Stimulated activated CD4-positive, alpha-beta T cell treated with anti-CD3 and anti-CD28 coated beads, Interleukin-4, amount 100 ng/mL, for 48 hours (primary cell): ENCODE measurements at regions not wholly inside any gene's neighbourhood (a gene's known extent, or its start where the extent isn't known, plus 50 kb on each side); places are given as distances from the start of the nearest gene placed in this dataset.
"Not testable (repeated sequence)": the region's sequence is repeated elsewhere in the genome, so short reads cannot be mapped to it uniquely, and the experiment has no call there.

Source experiments
- DNase-seq, 2 donors: peaks; one replicate each; pipeline ENCODE4 v3.0.0-alpha.2; 2020; ENCODE audit warnings: low read depth in 2 of 2

DNA sequence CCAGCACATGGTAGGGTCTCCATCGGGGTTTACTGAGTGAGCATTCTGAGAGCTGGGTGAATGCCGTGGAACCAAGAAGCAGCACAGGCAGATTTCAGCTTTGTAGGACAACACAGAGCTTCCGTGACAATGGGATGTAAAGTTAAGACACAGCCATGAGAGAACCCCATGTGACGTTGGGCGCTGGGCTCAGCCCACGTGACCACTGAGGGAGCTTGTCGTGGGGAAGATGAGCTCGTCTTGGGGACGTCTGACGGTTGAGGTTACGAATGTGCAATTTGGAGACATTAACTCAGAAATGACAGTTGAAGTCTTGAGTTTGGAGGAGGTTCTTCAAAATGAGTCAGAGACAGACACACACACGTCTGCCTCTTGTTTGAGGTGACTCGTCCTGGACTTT, 51.5 kb upstream of the MUC20 start:
- DNase-seq, result peak; percentile 19 to 26

DNA sequence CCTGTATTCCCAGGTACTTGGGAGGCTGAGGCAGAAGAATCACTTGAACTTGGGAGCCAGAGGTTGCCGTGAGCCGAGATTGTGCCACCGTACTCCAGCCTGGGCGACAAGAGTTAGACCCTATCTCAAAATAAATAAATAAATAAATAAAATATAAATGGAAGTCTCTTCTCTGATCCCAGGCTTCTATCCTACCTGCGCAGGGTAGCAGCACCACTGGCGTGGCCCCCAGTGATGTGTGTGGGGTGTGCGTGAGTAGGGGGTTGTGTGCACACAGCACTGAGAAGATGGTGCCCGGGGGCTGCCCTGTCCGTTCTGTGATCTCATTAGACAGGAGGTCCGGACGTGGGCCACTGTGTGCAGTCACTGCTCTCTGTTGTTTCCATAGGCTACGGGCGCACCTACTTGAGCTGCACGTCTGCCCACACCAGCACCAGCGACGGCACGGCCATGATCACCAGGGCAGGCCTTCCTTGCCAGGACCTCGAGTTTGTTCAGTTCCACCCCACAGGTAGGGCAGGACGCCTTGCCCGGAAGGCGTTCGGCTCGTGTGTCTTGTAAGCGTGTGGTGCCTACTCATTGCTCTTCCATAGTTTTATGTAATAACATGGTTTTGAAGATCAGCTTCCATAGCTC, 52.5 kb upstream of the MUC20 start:
- not testable (repeated sequence) for DNase-seq

DNA sequence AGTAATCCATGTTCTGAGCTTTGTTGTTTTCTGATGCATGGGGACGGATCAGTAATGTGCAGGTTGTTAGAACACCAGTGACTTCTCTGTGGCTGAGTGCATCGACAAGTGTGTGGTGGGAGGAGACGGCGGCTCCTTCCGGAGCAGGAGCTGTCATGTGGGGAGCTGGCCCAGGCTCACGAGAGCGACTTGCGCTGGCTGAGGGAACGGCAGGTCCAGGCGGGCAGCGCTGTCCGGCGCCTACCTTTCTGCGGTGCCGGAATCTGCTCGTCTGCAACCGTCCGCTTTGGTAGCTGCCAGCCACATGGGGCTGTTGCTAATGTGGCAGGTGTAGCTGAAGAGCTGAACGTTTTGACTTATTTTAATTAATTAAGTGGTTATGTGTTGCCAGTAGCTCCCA, 55.5 kb upstream of the MUC20 start:
- DNase-seq, result not testable (repeated sequence)

DNA sequence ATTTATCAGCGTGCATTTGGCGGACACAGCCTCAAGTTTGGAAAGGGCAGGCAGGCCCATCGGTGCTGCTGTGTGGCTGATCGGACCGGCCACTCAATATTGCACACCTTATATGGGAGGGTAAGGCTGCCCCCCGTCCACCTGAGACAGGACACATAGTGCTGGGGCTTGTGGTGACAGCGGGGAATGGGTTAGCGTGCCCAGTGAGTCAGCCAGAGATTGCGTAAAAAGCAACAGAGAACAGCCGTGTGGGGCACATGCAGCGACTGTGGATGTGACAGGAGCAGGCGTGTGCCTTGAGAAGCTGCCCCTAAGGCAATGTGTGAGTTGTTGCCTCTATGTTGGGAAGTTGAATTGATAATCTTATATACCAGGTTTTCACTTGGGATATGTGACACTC, 56.6 kb upstream of the MUC20 start:
- DNase-seq, result not testable (repeated sequence)

DNA sequence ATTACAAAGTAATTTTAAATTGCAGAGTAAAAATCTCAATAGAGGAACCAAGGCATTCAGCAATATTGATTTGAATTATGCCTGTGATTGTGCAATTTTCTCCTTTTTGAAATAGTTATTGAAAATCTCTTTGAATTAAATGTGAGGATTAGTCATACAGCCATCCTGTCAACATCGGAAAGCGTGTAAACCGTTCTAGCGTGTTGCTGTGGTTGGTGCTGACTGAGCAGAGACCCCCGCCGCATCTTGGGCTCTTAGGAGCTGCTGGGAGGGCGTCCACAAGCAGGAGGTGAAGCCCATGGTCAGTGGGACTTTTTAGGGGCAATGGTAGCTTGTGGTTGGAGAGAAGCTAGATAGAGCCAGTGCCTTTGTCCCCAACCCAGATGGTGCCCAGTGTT, 61.6 kb upstream of the MUC20 start:
- DNase-seq, result not testable (repeated sequence)

DNA sequence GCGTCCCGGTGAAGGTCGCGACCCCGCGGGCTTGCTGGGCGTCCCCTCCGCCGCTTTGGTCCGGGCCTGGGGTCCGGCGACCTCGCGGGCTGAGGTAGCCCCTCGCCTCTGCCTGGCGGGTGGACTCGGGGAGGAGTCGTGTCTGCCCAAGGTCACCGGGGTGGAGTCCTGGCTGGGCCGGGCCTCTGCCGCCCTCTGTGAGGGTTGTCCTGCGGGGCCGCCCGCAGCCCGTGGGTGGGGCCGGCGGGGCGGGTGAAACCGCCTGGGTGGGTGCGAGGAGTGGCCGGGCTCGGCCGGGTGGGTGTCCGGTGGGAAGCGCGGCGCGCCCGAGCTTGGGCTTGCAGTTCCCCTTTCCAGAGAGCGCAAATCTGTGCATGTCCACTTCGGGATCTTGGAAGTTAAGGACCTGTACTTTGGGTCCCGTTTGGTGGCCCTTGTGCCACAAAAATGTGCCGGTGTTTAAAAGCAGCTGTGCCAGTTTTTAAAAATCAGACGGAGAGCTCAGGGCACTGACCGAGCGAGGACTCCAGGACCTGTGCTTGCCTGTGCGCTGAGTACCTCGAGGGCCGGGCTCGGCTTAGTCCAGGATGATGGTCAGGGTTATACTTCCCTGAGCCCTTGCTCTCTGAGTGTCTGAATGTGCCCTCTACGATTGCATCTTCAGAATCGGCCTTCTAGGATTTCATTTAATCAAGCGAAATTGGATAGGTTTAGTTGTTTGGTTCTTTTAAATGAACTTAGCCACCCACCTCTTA, 62.2 kb upstream of the MUC20 start:
- DNase-seq, result not testable (repeated sequence)

DNA sequence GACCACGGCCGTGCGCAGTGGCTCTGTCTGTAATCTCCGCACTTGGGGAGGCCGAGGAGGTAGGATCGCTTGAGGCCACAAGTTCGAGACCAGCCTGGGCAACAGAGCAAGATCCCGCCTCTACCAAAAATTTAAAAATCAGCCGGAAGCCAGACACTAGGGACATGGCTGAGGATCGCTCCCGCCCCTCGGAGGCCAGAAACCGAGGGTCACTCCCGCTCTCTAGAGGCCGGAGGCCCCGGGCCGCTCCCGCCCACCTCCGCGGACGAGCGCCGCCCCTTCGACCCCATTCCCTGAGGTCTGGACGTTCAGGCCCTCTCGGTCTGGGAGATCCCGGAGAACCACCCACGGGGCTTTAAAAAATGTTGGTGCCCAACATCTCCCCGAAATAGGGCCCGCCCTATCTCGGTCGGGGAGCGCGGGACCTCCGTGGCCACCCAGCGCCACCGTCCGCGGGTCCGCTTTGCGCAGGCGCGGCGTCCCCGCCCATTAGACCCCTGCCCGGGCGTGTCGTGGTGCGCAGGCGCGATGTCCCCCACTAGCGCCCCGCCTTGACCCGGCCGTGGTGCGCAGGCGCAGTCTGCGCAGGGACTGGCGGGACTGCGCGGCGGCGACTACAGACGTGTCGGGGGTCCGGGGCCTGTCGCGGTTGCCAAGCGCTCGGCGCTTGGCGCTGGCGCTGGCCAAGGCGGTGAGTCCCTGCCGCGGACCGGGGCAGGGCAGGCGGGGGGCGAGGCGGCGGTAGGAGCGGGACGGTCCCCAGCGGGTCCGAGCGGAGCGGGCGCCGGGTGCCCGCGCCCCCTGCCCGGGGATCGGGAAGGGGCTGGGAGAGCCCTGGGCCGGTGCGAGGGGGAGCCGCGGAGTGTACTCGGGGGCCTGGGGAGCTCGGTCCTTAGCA, 63.1 kb upstream of the MUC20 start:
- DNase-seq, result peak; percentile 84 to 90

DNA sequence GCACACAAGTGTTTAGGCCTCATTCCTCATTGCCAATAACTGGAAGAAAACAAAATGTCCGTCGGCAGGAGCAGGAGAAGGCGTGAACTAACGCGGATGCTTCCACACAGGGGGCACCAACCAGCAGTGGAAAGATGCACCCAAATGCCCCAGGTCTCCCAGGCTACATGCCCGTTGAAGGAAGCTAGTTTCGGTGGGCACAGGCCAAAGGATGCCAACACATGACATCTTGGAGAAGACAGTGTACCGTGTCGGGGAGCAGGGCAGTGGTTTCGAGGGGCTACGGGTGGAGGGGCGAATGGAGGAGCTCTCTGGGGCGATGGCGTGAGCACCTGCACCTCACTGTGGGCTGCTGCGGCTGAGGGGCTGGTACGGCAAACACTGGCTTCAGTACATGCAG, 64.7 kb upstream of the MUC20 start:
- DNase-seq, result not testable (repeated sequence)

DNA sequence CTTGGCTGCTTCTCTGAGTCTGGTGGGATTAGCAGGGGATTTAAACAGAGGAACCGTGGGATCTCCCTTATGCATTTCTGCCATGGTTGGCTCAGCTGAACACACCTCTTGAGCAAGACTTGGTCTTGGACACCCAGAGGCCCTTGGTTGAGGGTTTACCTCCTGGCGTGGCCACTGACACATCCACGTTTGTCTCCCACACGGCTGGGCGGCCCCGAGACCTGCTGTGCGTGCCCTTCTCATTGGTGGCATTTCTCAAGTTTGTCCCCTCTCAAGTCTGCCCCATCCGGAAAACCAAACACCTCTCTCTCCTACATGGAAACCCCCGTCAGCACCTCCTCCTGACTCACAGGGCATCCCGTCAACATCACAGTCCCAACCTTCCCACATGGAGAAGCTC, 66.0 kb upstream of the MUC20 start:
- not testable (repeated sequence) for DNase-seq

DNA sequence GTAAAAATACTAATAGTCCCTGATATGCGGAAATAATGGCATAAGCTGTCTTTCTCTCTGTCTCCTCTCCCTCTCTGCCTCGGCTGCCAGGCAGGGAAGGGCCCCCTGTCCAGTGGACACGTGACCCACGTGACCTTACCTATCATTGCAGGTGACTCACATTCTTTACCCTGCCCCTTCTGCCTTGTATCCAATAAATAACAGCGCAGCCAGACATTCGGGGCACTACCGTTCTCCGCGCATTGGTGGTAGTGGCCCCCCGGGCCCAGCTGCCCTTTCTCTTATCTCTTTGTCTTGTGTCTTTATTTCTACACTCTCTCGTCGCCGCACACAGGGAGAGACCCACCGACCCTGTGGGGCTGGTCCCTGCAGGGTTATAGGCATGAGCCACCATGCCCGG, 66.6 kb upstream of the MUC20 start:
- not testable (repeated sequence) for DNase-seq

DNA sequence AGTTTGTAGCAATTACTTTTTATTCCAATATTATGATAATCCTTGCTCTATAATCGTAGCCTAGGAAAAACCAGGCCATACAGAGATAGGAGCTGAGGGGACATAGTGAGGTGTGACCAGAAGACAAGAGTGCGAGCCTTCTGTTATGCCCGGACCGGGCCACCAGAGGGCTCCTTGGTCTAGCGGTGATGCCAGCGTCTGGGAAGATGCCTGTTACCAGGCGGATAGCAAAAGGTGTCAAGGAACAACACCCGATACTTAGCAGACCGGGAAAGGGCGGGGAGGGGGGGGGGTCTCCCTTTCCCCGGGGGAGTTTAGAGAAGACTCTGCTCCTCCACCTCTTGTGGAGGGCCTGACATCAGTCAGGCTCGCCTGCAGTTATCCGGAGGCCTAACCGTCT, 67.1 kb upstream of the MUC20 start:
- DNase-seq, result not testable (repeated sequence)

DNA sequence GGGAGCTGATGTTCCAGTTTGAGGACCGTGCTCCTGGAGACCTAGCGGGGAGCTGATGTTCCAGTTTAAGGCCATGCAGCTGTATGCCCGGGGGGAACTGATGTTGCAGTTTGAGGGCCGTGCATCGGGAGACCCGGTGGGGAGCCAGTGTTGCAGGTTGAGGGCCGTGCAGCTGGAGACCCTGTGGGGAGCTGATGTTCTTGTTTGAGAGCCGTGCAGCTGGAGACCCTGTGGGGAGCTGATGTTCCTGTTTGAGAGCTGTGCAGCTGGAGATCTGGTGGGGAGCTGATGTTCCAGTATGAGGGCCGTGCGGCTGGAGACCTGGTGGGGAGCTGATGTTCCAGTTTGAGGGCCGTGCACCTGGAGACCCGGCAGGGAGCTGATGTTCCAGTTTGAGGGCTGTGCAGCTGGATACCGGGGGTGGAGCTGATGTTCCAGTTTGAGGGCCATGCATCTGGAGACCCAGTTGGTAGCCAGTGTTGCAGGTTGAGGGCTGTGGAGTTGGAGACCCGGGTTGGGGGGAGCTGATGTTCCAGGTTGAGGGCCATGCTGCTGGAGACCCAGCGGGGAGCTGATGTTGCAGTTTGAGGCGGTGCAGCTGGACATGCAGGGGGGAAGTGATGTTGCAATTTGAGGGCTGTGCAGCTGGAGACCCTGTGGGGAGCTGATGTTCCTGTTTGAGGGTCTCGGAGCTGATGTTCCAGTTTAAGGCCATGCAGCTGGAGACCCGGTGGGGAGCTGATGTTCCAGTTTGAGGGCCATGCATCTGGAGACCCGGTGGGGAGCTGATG, 64.4 kb upstream of the APOD start:
- DNase-seq, result not testable (repeated sequence)

DNA sequence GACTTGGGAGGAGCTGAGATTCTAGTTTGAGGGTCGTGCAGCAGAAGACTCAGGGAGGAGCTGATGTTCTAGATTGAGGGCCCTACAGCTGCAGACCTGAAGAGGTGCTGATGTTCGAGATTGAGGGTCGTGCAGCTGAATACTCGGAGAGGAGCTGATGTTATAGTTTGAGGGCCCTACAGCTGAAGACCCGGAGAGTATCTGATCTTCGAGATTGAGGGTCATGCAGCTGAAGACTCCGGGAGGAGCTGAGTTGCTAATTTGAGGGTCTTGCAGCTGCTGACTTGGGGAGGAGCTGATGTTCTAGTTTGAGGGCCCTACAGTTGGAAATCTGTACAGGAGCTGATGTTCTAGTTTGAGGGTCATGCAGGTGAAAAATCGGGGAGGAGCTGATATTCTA, 62.1 kb upstream of the APOD start:
- DNase-seq, result not testable (repeated sequence)

DNA sequence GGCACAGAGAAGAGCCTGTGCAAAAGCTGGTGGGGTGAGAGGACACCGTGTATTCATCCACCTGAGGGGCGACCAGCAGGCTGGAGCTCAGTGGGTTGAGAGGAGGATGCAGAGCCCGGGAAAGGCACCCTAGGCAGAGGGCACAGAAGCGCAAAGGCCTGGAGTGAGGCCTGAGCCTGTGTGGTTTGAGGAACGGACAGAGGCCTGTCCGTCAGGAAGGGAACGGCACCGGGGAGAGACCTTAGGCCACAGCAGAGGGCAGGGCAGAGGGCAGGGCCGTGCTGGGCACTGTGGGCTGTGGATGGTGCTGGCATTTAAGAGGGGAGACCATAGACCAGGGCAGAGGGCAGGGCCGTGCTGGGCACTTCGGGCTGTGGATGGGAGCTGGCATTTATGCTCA, 59.5 kb upstream of the APOD start:
- DNase-seq, result not testable (repeated sequence)

DNA sequence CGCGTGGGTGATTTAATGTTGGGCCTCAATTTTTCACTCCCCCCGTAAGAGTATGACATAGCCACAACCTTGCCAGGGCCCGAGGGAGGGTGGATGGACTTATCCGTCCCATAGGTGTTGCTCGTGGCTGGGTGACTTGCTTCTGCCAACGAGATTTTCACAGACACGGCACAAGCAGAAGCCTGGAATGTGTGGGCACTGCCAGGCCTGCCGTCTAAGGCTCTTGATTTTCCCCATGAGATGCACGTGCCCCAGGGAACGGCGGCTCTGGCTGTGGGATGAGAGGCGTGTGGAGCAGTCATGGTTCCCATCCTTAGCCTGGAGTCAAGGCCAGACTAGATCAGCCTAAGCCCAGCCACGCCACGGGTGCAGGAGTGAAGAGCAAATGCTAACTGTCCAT, 58.6 kb upstream of the APOD start:
- DNase-seq, result not testable (repeated sequence)

DNA sequence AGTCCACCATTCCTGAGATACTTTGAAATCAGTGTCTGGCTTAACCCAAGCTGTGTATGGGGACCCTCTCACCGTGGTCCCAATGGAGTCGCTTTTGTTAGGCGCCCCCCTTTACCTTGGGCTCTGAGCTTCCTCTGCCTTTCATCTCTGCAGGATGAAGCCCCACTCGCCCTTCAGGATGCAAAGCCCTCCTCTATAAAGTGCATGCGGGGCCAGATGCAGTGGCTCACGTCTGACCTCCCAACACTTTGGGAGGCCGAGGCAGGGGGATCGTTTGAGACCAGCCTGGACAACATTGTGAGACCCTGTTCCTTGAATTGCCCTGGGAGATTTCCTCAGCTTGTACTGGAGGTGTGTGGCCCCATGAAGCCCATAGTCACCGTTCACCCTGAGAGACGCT, 54.7 kb upstream of the APOD start:
- not testable (repeated sequence) for DNase-seq

DNA sequence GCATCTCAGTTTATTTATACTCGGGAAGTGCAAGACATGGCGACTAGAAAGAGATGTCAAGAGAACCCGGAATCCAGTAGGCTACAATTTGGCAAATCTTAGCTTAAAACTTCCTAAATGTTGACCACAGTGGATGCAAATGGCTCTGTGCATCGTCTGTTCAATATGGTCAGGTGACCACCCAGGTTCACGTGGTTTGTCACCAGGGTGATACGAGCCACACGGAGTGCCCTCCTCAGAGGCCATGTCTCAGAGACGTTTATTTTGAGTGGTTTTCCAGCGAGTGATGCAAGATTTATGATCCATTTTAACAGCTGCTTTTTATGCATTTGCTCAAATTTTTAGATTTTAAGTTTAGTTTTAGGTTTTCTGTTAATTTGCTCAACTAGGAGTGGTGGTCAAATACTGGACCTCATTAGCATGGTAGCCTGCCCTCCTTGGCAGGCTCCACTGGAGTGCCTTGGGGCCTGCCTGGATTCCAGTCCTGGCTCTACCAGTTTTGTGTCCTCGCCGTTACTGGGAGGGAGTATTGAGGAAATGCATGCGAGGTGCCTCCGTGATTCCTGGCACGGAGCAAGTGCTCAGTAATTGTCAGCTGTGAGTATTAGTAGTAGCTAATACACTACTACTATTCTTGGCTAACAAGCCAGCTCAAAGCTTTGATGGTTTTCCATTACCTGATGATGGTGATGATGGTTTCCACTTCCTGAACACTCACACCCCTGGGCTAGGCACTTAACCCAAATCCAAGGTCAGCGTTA, 53.9 kb upstream of the APOD start:
- not testable (repeated sequence) for DNase-seq

DNA sequence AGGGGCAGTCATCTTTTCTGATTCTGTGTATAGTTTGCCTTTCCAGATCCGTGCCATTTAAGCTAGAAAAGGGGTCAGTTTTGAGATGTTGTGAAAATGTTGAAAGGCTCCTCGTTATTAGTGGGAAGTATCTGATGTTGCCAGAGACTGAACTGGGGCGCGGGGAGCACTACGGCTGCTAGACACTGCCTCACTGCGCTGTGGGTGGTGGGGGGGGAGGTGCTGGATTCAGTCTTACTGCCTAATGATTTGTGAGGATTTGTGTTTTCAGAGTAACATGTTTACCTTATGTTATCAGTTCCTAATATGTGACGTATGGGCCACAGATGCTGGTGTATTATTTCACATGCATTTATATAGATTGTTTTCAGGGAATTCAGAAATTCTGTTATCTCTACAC, 53.3 kb upstream of the APOD start:
- not testable (repeated sequence) for DNase-seq

DNA sequence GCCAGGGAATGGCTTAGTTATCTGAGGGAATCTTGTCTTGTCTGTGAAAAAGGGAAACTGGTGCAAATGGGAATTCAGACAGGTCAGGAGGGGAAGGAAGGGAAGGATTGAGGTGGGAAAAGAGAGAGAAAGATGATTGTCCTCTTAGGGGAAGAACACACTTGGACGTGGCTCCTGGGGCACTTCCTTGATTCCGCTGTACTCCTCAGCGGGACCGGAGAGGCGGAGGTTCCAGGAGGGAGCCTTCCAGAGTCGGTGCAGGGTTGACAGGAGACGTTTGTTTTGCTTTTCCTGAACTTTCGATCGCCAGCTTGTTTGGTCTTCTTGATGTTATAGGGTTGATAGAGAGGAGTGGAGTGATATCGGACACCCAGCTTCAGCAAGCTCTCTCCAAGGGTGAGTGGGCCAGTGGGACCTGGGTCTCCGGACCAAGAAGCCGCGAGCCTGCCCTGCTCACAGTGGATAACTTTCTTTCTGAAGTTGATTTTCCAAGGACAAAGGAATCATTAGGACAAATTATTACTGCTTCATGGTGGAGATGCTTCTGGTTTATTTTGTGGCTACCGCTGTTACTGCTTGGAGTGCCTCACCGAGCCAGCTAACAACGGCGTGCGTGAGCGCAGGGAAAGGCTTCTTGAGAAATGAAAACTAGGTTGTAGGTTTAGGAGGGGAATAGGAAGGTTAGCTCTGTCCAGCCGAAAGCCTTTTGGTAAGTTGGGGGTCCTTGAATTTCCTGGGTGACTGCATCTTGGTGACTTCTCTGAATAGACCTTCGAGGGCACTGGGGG, 52.4 kb upstream of the APOD start:
- not testable (repeated sequence) for DNase-seq
